Cardiac muscle cell (in vitro differentiated cells and primary cell): ENCODE measurements at regions not wholly inside any gene's neighbourhood (a gene's known extent, or its start where the extent isn't known, plus 50 kb on each side); places are given as distances from the start of the nearest gene placed in this dataset.

ENCODE experiments used
- DNase-seq, 2 donors: peaks; one replicate each; pipeline versions ENCODE4 v3.0.0 to v3.0.0-alpha.2; 2010 to 2017; ENCODE audit warnings: low read depth in 1 of 2, low spot score in 1 of 2
- H3K27ac ChIP-seq: fragments of 200-600 bp; sonication (generic); 2 replicates; pipeline ENCODE4 v1.5.1; 2016
- H3K27me3 ChIP-seq: fragments of 200-600 bp; sonication (generic); 2 replicates; pipeline ENCODE4 v1.6.0; 2016; ENCODE audit warnings: control low read depth
- H3K36me3 ChIP-seq: fragments of 200-600 bp; sonication (generic); 2 replicates; pipeline ENCODE4 v1.5.1; 2016; ENCODE audit warnings: control low read depth
- H3K4me1 ChIP-seq: fragments of 200-600 bp; sonication (generic); 2 replicates; pipeline ENCODE4 v1.8.1; 2017; ENCODE audit warnings: low read depth, mild to moderate bottlenecking, mixed run types
- H3K4me3 ChIP-seq: fragments of 200-600 bp; sonication (generic); 2 replicates; pipeline ENCODE4 v1.5.1; 2016; ENCODE audit warnings: mild to moderate bottlenecking
- H3K9me3 ChIP-seq: fragments of 200-600 bp; sonication (generic); 2 replicates; pipeline ENCODE4 v1.5.1; 2017; ENCODE audit warnings: low read depth, mild to moderate bottlenecking, control low read depth
- TF ChIP-seq, protein P1 (sequence below): IDR thresholded peaks from 2 replicates; pipeline ENCODE4 v1.5.1; 2012; ENCODE audit warnings: low read depth, mild to moderate bottlenecking, low read length

DNA sequence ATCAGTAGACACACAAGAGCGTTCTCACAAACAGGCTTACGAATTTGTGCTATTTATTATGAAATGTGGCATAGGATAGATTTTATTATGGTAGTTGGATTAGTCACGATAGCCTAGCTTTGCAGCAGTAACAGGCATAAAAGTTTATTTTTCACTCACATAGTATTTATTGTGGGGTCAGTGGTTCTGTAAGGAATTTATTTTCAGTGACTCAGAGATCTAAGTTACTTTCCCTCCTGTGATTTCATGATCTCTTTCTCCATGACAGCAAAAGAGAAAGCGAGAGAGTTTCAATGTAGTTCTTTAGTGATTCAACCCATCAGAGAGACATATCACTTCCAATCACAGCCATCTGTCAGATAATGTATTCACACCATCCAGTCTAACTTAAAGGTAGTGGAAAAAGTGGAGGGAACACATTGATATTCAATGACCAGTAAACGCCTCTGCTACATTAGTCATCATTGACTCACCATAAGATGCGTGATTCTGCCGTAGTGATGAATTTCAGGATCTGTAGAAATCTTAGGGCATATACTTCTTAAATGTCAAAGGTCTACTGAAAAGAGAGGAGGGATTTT, 605.5 kb downstream of the HDGFL1 start:
- Histone ChIP-seq H3K4me3 (no peak overlapping the region), H3K36me3 (no peaks in the 10 kb centered on the region), H3K9me3 (no peaks in the 10 kb centered on the region), H3K27me3 (no peaks in the 10 kb centered on the region), H3K27ac (no peak overlapping the region), H3K4me1 (peaks cover 7% of the 10 kb centered on the region)
- peak in 1 of 2 donors; percentile 77 for DNase-seq
- TF ChIP-seq, protein P1, sequence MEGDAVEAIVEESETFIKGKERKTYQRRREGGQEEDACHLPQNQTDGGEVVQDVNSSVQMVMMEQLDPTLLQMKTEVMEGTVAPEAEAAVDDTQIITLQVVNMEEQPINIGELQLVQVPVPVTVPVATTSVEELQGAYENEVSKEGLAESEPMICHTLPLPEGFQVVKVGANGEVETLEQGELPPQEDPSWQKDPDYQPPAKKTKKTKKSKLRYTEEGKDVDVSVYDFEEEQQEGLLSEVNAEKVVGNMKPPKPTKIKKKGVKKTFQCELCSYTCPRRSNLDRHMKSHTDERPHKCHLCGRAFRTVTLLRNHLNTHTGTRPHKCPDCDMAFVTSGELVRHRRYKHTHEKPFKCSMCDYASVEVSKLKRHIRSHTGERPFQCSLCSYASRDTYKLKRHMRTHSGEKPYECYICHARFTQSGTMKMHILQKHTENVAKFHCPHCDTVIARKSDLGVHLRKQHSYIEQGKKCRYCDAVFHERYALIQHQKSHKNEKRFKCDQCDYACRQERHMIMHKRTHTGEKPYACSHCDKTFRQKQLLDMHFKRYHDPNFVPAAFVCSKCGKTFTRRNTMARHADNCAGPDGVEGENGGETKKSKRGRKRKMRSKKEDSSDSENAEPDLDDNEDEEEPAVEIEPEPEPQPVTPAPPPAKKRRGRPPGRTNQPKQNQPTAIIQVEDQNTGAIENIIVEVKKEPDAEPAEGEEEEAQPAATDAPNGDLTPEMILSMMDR: no peak

GRCh38 chr6:23175391-23175790, 606.0 kb downstream of the HDGFL1 start:
- Histone ChIP-seq H3K4me3 (no peak overlapping the region), H3K27me3 (no peaks in the 10 kb centered on the region), H3K4me1 (peaks cover 7% of the 10 kb centered on the region), H3K9me3 (no peaks in the 10 kb centered on the region), H3K27ac (no peak overlapping the region), H3K36me3 (no peaks in the 10 kb centered on the region)
- TF ChIP-seq, protein P1: no peak
- DNase-seq: peak in 1 of 2 donors; percentile 53

- Histone ChIP-seq H3K9me3 (no peaks in the 10 kb centered on the region), H3K4me1 (peaks cover 16% of the 10 kb centered on the region), H3K27me3 (no peaks in the 10 kb centered on the region), H3K4me3 (no peak overlapping the region), H3K27ac (no peak overlapping the region), H3K36me3 (no peaks in the 10 kb centered on the region)
- DNase-seq: no peak
- TF ChIP-seq, protein P1: no peak
These were observed 607.1 kb downstream of the HDGFL1 start for GRCh38 chr6:23176471-23176870.

DNA sequence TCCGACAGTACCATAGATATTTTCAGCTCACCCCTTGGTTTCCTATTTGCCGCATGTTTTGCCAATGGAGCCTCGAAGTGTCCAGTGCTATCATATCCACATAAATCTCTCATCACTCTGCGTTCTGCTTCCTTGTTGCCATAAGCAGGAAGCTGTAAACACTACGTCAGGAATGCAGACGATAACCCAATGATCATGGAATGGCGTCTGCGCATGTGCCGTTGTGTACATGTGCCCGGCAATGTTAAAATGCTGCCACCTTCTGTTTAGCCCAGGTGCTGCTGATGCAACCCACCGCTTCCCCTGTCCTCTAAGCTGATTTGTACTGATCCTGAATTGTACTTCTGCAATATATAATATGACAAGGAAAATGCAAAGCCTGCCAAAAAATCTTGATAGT, 607.5 kb downstream of the HDGFL1 start:
- Histone ChIP-seq H3K4me3 (no peak overlapping the region), H3K27ac (no peak overlapping the region)

GRCh38 chr6:23177806-23178205, 608.4 kb downstream of the HDGFL1 start:
- DNase-seq: no peak
- Histone ChIP-seq H3K9me3 (no peaks in the 10 kb centered on the region), H3K27ac (no peak overlapping the region), H3K27me3 (no peaks in the 10 kb centered on the region), H3K4me3 (no peak overlapping the region), H3K4me1 (peaks cover 16% of the 10 kb centered on the region), H3K36me3 (no peaks in the 10 kb centered on the region)
- TF ChIP-seq, protein P1: no peak

More for the DNA sequence above, 607.5 kb downstream of the HDGFL1 start:
- TF ChIP-seq, protein P1: no peak
- no peak for DNase-seq
- Histone ChIP-seq H3K9me3 (no peaks in the 10 kb centered on the region), H3K36me3 (no peaks in the 10 kb centered on the region), H3K4me1 (peaks cover 16% of the 10 kb centered on the region), H3K27me3 (no peaks in the 10 kb centered on the region)
